GM11168 (cell line): ENCODE measurements at regions not wholly inside any gene's neighbourhood (a gene's known extent, or its start where the extent isn't known, plus 50 kb on each side); places are given as distances from the start of the nearest gene placed in this dataset.

Source experiments
- in situ Hi-C: fragments of 300-500 bp; cut with MboI; formaldehyde crosslinking; loops from one replicate; pipeline ENCODE4 v1.12.0; 2022; ENCODE audit warnings: low sequenced_read_pairs; ENCODE audit not compliant: unreplicated experiment

DNA sequence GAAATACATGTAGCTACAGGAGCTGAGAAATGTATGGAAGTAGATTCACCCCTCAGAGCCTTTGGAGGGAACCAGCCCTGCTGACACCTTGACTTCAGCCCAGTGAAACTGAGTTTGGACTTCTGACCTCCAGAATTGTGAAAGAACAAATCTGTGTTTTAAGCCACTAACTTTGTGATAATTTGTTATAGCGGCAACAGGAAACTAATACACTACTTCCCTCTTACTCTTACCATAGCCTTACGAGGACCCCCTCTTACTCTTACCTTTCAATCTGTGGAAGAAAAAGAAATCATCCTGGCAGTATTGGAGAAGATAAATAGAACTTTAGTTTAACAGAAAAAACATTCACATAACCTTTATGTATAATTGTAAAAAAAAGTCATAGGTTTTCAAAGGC is 353.6 kb upstream of the USP24 start:
- in situ Hi-C loops = no loop called here

DNA sequence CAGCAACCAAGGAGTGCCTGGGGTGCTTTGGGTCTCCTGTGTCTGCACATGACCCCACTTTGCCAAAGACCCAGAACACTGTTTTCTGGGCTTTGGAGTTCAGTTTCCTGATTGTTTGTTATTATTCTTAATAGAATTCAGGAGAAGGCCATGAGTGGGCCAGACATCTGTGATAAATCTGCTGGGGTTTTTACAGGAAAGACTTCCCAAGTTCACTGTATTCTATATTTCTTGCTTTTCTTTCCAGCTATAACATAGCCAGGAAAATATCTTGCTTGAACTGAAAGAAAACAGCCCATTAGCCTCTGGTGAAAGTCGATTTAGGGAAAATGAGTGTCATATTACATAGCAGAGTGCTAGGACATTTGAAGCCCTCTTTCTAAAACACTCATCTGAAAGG is 345.1 kb upstream of the USP24 start:
- in situ Hi-C loops = no loop called here

DNA sequence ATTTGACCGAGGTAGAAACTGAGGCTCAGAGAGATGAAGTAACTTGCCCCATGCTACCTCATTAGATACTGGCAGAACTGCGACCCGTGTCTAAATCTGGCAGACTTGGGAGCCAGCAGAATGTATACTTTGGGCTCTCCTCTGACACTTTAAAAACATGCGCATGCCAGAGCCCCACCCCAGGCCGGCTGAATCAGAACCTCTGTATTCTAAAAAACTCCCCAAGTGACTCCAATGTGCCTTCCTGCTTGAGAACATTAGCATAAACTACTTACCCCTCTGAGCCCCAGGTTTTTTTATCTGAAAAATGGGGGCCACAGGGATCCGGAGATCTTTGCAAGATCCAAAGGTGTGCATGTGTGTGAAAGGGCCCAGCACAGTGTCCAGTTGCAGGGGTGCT is 344.7 kb upstream of the USP24 start:
- in situ Hi-C loops = no loop called here

DNA sequence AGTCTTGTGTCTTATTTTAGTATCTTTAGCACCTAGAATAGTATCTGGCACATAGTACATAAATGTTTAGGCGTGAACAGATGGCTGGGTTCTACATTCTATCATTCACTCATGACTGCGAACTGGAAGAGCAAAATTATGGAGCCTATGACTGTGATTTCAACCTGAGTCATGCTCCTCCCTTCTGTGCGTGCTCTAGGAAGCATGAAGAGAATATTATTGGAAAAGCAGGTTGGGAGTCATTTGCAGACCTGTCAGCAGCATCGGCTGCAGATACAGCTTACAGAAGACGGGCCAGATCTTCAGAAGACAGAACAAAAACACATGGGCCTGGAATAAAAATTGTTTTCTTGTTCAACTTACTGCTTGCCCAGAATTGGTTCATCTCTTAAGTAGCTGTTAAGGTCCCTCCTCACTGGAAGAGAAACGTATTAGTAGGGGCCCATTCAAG is 344.0 kb upstream of the USP24 start:
- in situ Hi-C loops = no loop called here

DNA sequence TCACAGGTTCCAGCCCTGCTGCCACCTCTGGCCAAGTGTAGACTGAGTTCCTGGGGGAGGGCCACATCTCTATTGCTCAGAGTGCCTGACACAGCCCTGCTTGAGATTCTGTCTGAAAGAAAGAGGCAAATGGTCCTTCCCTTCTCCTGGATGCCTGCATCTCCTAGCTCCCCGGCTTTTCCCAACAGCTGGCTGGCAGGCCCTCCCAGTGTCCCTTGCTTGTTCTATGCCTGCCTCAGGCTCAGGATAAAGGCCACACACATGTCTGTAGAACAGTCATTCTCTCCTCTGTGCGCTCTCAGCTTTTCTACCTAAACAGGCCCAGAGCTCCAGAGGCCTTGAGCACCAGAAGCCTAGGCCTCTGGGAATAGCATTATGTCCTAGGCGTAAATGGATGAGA is 343.4 kb upstream of the USP24 start:
- in situ Hi-C loops = no loop called here

DNA sequence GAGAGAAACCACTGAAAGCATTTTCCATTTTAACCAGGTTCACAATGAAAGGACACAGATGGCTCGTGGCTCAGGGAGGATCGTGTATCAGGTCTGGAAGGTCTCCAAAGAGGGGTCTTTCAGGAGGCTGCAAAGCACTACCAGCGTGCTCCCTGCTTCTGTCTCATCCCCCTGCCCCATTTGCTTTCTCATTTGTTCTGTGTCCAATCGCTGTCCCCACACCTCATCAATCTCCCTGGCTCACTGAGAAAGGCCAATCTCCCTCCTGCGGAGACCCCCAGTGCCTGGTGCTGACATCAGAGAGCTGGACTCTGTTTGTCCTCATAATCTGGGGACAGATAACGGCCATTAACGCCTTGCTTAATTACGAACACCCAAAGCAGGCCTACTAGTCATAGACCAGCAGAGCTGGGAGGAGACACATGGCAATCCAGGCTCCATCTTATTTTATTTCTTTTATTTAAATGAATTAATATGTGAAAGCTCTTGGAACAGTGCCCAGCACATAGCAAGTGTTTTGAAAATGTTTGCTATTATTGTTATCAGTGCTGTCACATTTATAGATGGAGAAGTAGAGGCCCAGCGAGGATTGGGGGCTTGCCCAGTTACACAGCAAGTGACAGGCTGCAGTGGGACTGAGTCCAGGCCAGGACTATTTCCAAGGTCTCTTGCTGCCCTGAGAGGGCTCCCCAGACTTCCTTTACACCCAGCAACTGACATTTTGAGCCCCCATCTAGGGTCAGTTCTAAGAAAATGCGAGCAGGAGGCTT is 341.0 kb upstream of the USP24 start:
- in situ Hi-C loops = no loop called here

DNA sequence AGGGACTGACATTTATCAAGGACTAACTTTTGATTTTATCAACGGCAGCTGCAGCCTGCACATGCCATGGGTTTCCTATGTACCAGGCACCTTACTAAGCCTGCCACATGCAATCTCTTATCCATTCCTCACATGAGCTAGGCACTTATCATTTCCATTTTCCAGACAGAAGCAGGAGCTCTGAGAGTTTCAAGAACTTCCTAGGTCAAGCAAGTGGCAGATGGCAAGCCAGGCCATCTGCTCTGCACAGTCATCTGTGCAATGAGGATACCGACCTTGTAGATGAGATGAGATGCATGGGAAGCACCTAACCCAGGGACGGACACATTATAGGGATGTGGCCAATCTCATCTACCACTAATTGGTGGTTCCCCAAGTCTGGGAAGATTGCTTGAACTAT is 339.4 kb upstream of the USP24 start:
- in situ Hi-C loops = no loop called here

DNA sequence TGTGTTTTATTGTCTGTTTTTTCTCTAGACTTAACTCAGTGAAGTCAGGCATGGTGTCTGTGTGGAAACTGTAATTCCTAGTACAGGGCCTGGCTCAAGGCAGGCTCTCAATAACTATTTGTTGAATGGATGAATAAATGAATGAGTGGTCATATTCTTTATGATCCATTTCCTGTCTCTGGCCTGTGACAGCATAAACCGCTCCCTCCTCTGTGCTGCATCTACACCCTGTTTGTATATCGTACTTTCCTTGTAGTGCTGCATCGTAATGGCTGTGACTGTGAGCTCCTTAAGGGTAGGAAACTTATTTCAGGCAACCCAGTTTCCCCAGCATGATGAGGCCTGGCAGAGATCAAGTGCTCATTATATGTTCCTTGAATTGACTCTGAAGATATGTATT is 337.5 kb upstream of the USP24 start:
- in situ Hi-C loops = no loop called here

DNA sequence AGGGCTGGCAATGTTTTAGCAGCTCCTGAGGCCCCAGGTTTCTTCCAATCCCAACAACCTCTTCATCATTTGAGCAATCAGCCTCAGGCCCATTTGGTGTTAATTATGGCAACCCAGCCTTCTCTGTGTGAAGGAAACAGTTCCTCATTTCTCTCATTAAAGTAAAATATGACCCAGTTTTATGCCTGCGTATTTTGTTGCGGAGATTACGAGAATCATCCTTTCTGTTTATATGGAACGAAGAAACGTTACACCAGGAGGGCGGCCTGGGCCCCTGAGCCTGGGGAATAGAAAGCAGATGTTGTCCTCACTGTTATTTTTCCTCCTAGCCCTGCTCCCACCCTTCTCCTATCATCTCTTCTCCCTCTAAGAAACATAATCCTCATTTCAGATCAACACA is 332.2 kb upstream of the USP24 start:
- in situ Hi-C loops = no loop called here

DNA sequence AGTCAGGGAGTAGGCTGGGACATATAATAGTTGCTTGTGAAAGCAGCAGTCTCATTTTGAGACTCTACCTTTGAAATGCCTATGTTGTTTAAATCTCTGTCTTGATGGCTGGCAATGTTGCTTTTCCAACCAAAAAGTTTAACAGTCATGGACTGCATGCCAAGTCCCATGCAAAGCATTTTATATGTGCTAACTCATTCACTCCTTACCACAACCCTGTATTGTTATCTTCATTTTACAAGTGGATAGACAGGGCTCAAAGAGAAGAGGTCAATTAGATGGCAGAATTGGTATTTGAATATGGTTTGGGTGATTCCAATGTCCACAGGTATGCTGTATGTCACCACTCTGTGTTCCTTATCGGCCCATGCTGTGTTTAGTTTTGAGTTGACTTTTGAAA is 331.4 kb upstream of the USP24 start:
- in situ Hi-C loops = no loop called here

DNA sequence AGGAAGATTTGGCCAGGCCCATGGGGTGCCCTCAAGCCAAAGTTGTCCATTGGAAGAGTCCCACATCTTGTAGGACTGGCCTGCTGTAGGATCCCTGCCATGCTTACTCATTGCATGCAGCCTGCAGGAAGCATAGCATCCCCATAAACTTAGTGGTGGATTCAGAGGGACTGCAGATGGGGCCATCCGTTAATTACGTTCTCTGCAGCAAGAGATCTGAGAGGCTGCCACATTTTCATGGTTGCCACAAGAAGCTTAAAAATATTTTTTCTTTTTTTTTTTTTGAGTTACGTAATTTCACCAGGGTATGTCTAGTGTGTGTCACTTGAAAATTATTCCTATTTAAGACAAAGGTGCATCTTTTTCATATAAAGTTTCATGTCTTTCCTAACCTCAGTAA is 329.7 kb upstream of the USP24 start:
- in situ Hi-C loops = no loop called here

DNA sequence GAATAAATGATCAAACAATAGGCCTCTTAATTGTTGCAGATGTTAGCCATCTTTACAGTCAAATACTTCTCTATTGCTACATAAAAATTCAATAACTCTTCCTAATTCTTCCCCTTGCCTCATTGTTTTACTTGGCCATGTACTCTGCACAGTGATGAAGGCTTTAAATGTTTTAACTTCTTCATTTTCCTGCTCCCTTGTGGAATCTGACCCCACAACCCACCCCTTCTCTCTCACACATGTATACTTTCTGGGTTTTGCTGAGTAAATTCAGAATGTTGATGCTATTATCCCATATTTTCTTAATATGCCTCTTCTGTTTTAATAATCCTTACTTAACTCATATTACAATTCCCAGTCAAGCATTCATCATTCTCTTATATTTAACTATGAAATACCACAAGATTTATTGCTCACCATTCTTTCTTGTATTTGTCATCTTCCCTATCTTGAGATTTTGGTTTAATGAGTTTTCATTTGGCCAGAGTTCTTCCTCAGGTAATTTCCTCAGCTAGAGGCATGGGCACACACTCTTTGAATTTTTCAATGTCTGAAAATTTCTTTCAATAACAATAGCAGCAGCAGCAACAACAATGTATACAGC is 327.8 kb upstream of the USP24 start:
- in situ Hi-C loops = no loop called here

DNA sequence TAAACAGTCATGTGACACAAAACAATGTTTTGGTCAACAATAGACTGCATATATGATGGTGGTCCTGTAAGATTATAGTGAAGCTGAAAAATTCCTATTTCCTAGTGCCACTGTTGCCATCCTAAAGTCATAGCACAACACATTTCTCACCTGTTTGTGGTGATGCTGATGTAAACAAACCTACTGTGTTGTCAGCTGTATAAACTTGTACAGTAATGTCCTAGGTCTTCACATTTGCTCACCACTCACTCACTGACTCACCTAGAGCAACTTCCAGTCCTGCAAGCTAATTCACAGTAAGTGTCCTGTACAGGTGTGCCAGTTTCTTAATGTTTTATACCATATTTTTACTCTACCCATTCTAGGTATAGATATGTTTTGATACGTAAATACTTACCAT is 326.1 kb upstream of the USP24 start:
- in situ Hi-C loops = no loop called here

DNA sequence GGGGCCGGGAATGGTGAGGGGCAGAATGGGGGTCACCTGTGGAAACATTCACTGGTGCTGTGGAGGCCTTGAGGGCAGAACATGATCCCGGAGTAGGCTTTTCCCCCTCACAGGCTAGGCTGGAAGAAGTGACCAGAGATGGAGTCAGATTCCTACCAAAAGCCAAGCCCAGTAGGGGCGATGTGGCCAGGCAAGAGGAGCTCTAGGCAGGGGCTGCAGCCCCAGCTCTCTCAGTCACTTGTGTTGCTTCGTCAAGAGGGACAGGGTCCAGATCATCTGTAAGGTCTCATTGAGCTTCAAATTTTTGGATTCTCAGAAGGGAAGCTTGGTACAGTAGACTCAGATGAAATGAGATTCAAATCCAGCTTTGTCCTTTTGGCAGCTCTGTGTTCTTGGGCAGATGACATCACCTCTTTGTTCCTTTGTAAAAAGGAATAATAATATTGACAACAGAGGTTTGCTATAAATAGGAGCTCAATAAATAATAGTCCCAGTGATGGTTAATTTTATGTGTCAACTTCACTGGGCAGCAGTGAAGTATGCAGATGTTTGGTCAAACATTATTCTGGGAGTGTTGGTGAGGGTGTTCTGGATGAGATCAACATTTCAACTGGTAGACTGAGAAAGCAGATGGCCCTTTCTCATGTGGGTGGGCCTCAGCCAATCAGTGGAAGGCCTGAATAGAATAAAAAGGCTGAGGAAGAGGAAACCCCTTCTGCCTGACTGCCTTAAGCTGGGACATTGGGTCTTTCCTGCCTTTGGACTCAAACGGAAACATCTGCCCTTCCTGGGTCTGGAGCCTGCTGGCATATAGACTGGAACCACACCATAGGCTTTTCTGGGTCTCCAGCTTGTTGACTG is 324.7 kb upstream of the USP24 start:
- in situ Hi-C loops = no loop called here

DNA sequence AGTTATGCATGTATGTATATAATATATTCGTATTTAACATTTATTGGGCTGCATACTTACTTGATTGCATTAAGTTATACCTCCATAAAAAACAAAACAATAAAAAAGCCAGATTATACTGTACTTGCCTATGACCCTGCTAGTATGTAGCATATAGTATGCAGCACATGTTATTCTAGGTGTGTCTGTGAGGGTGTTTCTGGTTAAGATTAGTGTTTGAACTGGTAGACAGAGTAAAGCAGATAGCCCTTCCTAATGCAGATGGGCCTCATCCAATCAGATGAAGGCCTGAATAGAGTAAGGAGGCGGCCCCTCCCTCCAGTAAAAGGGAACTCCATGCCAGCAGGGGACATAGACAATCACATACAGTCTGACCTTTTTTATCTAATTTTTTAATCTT is 323.3 kb upstream of the USP24 start:
- in situ Hi-C loops = no loop called here

DNA sequence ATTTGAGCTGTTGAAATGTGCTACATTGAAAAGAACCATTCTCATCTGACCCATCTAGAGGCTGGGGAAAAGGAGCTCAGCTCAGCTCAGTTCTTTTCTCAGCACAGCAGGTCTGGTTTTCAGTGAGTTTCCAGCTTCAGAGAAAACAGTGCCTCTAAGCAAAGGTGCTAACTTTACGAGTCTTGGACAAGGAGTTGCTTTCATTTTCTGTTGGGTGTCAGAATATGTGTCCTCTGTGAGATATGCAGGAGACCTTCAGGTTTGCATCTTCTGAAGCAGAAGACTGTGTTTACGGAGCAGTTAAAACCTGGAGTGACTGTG is 321.3 kb upstream of the USP24 start:
- in situ Hi-C loops = no loop called here

DNA sequence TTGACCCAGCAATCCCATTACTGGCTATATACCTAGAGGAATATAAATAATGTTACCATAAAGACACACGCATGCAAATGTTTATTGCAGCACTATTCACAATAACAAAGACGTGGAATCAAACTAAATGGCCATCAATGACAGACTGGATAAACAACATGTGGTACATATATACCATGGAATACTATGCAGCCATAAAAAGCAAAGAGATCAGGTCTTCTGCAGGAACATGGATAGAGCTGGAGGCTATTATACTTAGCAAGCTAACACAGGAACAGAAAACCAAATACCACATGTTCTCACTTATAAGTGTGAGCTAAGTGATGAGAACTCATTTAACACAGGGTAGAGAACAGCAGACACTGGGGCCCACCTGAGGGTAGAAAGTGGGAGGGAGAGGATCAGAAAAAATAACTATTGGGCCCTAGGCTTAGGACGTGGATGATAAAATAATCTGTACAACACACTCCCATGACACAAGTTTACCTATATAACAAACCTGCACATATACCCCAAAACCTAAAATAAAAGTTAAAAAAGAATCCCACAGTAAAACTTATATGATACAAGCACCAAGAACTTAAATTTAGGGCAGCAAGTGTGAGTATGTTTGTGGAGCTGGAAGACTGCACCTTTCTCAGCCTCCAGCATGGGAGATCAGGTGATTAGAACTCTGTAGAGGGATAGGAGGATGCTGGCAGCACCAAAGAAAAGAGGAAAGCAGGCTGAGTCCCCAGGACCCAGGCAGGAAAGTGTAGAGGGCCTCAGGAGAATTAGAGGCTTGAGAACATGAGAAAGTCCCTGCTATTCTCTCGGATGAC is 320.8 kb upstream of the USP24 start:
- in situ Hi-C loops = no loop called here

DNA sequence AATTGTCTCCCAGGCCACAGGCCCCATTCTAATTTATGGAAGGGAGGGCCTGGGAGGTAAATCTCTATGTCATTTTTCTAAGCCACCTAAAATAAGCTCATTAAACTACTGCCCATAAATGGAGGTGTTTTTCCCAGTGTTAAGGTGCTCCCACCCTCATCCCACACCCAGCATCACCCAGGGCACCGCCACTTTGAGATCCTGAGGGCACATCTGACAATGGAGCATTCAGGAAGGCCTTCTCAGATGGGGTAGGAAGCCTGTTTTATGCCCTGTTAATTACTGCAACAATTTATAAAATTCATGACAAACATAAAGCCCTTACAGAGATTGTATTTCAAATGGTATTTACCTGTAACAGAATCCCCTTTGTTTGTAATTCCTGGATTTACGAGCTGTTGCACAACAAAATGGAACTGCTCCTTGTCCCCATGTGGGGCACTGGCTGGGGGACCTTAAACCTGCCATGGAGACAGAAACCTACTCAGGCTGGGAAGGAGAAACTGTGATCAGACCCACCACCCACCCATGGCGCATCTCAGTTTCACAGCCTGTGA is 319.5 kb upstream of the USP24 start:
- in situ Hi-C loops = no loop called here

DNA sequence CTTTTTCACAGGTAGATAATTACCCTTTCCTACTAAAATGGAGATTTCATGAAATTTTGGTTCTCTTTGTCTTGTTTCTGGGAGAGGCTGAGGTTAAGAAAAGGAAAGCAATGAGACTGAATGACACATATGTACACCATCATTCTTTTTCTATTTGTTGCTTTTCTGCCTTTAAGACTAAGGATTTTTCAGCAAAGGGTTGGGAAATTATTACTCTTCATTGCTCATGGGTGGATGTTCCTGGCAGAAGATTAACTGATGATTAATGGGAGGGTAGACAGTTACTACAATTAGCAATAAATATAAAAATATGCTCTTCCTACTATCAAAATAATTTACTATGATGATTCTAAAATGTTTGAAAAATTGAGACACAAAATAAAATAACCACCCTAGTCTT is 316.5 kb upstream of the USP24 start:
- in situ Hi-C loops = no loop called here

DNA sequence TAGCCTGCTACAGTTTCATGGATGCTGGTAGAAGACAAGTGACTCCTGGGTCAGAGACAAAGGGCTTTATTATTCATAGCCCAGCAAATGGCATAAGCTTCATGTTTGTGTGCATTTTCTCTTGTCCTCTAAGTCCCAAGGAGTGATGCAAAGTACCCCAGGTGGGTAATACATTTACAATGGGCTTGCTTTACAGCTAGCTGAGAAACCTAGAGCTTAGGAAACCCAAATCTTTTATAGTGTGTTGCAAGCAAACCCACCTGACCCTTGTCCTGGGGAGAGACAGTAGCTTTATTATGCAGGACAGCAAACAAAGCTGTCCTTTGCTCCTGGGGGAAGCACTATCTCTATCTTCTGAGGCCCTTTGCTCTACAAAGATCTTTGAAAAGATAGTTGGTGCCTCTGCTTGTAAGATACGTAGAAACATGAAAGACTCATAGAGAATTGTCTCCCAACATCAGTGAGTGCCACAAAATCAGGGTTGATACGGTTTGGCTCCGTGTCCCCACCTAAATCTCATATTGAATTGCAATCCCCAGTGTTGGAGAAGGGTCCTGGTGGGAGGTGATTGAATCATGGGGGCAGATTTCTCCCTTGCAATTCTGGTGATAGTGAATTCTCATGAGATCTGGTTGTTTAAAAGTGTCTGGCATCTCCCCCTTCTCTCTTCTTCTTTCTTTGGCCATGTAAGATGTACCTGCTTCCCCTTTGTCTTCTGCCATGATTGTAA is 315.8 kb upstream of the USP24 start:
- in situ Hi-C loops = no loop called here
